PFSK-1 (cell line): ENCODE measurements at regions not wholly inside any gene's neighbourhood (a gene's known extent, or its start where the extent isn't known, plus 50 kb on each side); places are given as distances from the start of the nearest gene placed in this dataset.

Experiments
- FOXP2 ChIP-seq: optimal IDR thresholded peaks from 2 replicates; pipeline ENCODE3; 2011; ENCODE audit warnings: borderline replicate concordance, control low read depth, inconsistent platforms; ENCODE audit not compliant: insufficient read depth; ENCODE audit errors: extremely low read length, extremely low read depth
- POLR2AphosphoS5 ChIP-seq: IDR thresholded peaks from 2 replicates; pipeline ENCODE4 v1.6.1; 2012; ENCODE audit warnings: low read depth, mild to moderate bottlenecking, control low read depth, low read length, moderate library complexity
- REST ChIP-seq, 2 experiments: IDR thresholded peaks; 2 replicates each; pipeline versions ENCODE4 v1.6.1 to v1.8.0; 2011 to 2012; ENCODE audit warnings: low read depth in 2 of 2, low read length in 2 of 2, control low read depth in 1 of 2, inconsistent platforms in 1 of 2, mild to moderate bottlenecking in 1 of 2, moderate library complexity in 1 of 2; ENCODE audit not compliant: insufficient read depth in 1 of 2
- SIN3A ChIP-seq: IDR thresholded peaks from 2 replicates; pipeline ENCODE4 v1.6.1; 2012; ENCODE audit warnings: mild to moderate bottlenecking, low read length, moderate library complexity, borderline replicate concordance; ENCODE audit not compliant: insufficient read depth
- TAF1 ChIP-seq: IDR thresholded peaks from 2 replicates; pipeline ENCODE4 v1.6.1; 2012; ENCODE audit warnings: low read length, control low read depth, borderline replicate concordance; ENCODE audit not compliant: insufficient read depth

GRCh38 chr5:15037247-15037908 lies 165.8 kb upstream of the ANKH start:
- TF ChIP-seq FOXP2 (no peak), REST (IDR thresholded peaks at IDR 0.05; ENCODE audit: insufficient read depth in 1 of 2, low read depth in 2 of 2, low read length in 2 of 2) (no peak), POLR2AphosphoS5 (no peak), SIN3A (no peak), TAF1 (no peak)

GRCh38 chr5:15034379-15034778 lies 162.8 kb upstream of the ANKH start:
- TF ChIP-seq REST (IDR thresholded peaks at IDR 0.05; ENCODE audit: insufficient read depth in 1 of 2, low read depth in 2 of 2, low read length in 2 of 2), result no peak
- TF ChIP-seq SIN3A, result no peak
- no peak for TF ChIP-seq TAF1
- no peak for TF ChIP-seq FOXP2
- no peak for TF ChIP-seq POLR2AphosphoS5

- no peak for TF ChIP-seq REST (IDR thresholded peaks at IDR 0.05; ENCODE audit: insufficient read depth in 1 of 2, low read depth in 2 of 2, low read length in 2 of 2)
- TF ChIP-seq TAF1, result no peak
- no peak for TF ChIP-seq FOXP2
- TF ChIP-seq POLR2AphosphoS5, result no peak
- TF ChIP-seq SIN3A, result no peak
Observed at GRCh38 chr5:15031180-15031579, 159.6 kb upstream of the ANKH start.

- TF ChIP-seq TAF1 (no peak), SIN3A (no peak), FOXP2 (no peak), REST (IDR thresholded peaks at IDR 0.05; ENCODE audit: insufficient read depth in 1 of 2, low read depth in 2 of 2, low read length in 2 of 2) (no peak), POLR2AphosphoS5 (no peak)
Observed at GRCh38 chr5:15027764-15028163, 156.2 kb upstream of the ANKH start.

- TF ChIP-seq REST (IDR thresholded peaks at IDR 0.05; ENCODE audit: insufficient read depth in 1 of 2, low read depth in 2 of 2, low read length in 2 of 2) (no peak), TAF1 (no peak), POLR2AphosphoS5 (no peak), SIN3A (no peak), FOXP2 (no peak)
Observed at GRCh38 chr5:15026944-15027343, 155.4 kb upstream of the ANKH start.
